NB4 (cell line): ENCODE measurements at regions not wholly inside any gene's neighbourhood (a gene's known extent, or its start where the extent isn't known, plus 50 kb on each side); places are given as distances from the start of the nearest gene placed in this dataset.

Source experiments
- CTCF ChIP-seq: IDR thresholded peaks from one replicate; pipeline ENCODE4 v1.5.1; 2012; ENCODE audit warnings: low read depth, low read length
- POLR2A ChIP-seq: IDR thresholded peaks from 2 replicates; pipeline ENCODE4 v1.6.1; 2011; ENCODE audit warnings: mild to moderate bottlenecking; ENCODE audit not compliant: insufficient read length; ENCODE audit errors: extremely low read depth

- no peak for TF ChIP-seq POLR2A
- no peak for TF ChIP-seq CTCF
Observed at GRCh38 chr15:62462721-62463120, 297.6 kb upstream of the C2CD4B start.
